Upper lobe of left lung (tissue), 4 donors: ENCODE measurements at regions not wholly inside any gene's neighbourhood (a gene's known extent, or its start where the extent isn't known, plus 50 kb on each side); places are given as distances from the start of the nearest gene placed in this dataset.

Experiments used
- CTCF ChIP-seq, 6 experiments: fragments of 450-650 bp in 4 of 6; fragments of 200-600 bp in 2 of 6; sonication (generic) in 2 of 6; IDR thresholded peaks; one replicate each; pipeline ENCODE4 v1.5.1; 2016 to 2019; ENCODE audit warnings: antibody characterized with exemption in 6 of 6
- POLR2A ChIP-seq, 4 donors: fragments of 450-650 bp; IDR thresholded peaks; one replicate each; pipeline ENCODE4 v1.5.1; 2016 to 2017; ENCODE audit warnings: antibody characterized with exemption in 4 of 4, mild to moderate bottlenecking in 2 of 4

GRCh38 chr14:86712727-86713126, 1182.8 kb downstream of the FLRT2 start:
- TF ChIP-seq CTCF (IDR thresholded peaks at IDR 0.05) (no peak), POLR2A (IDR thresholded peaks at IDR 0.05) (no peak)
